NCI-H1092 treated with DMSO at 0.1 percent for 48 hours (cell line): ENCODE measurements at regions not wholly inside any gene's neighbourhood (a gene's known extent, or its start where the extent isn't known, plus 50 kb on each side); places are given as distances from the start of the nearest gene placed in this dataset.

ENCODE experiments used
- DNase-seq: peaks from one replicate; lab custom pipeline; 2025; lab: John Stamatoyannopoulos, UW

DNA sequence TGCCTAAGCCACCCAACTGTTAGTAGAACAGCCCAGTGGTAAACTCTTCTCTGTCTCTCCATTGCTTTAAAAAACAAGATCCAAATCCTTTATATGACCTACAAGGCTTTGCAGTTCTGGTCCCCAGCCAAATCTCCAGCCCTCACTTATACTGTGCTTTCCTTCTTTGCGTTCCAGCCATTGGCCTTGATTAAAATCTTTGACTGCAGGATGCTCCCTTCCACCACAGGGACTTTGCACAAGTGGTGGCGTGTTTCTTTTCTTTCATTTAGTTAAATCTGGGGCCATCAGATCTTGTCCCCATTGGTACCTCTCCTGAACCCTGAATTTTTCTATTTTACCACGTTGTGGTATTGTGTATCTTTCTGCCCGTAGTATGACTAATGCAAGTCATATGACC lies 183.7 kb downstream of the VRK1 start:
- no peak for DNase-seq

- DNase-seq, result no peak
Measured at GRCh38 chr14:96986256-96987085, 189.3 kb downstream of the VRK1 start.

DNA sequence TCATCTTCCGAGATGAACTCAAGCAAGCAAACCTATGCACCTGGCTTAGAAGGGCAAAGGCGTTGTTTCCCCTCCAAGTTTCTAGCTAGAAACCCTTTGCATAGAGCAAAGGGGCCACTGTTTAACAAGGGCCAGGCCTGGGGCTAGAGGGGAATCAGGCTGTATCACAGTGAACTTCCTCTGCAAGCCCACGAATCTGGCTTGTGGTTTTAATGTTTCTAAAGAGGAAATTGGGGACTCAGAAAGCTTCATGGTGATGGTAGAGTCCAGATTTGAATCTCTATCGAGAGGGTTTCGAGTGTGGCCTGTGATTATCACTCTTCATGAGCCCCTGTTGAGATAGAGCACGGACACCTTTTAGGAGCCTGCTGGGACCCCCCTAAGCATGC lies 189.9 kb downstream of the VRK1 start:
- no peak for DNase-seq

GRCh38 chr14:96987771-96988170 lies 190.6 kb downstream of the VRK1 start:
- DNase-seq, result no peak

DNA sequence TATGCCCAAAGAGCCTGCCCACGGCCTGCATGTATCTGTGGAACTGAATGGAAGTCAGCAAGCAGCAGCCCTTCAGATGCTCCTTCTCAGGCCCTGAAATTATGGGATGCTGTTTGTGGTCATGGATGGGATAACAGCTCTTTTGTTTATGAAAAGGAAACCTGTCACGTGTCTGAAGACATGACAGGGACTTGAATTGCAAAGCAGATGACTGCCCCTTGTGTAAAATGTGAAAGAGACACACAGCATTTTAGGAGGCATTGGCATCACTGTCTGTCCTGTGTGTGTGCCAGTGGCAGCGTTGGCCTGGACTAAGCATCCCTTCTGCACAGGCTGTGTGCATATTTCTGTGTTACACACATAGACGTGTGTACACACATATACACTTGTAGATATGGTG lies 192.1 kb downstream of the VRK1 start:
- no peak for DNase-seq

- no peak for DNase-seq
Measured at GRCh38 chr14:96991226-96991625, 194.0 kb downstream of the VRK1 start.

DNA sequence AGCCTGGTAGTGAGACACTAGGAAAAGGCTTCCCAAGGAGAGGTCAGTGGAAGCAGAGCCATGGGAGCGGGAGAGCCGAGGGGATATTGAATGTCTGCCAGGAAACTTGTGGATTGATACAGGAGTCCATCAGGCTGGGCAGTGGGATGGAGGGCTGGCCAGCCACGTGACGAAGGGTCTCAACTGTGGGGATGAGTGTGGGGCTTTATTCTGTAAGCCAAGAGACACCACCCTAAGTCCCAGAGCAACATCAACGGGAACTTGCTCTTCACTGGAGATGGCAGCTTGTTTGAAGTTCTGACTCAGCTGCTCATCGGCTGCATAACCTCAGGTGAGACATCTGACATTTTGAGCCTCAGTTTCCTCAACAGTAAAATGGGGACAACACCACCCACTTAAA lies 197.8 kb downstream of the VRK1 start:
- no peak for DNase-seq

DNA sequence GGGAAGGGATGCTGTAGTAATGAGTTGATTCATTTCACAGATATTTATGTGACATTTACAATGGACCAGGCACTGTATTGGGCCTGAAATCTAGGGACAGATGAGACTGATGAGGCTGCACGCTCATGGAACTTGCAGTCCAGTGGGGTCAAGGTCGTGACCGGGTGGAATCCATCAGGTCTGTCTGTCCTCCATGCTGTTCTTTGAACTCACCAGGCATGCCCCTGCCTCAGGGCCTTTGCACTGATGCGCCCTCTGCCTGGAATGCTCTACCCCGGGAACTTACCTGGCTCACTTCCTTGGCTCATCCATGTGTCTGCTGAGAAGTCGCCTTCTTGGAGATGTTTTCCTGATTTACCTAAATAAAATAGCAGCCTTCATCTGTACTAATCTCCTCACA lies 200.1 kb downstream of the VRK1 start:
- DNase-seq, result no peak

DNA sequence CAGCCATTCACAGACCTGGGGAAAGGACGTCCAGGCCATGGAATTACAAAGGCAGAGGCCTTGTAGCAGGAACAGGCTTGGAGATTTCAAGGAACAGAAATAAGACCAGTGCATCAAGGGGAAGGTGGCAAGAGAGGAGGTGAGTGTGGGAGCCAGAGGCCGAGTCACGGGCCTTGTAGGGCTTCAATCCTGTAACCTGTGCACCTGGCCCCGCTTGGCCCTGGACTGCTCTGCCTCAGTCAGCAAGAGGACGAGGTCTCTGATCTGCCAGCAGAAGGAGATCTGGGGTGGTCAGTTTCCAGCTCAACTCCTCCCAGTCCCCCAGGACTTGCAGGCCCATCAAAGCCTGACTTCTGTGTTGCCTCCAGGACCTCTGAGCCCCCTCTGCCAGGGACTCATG lies 200.8 kb downstream of the VRK1 start:
- DNase-seq, result no peak

DNA sequence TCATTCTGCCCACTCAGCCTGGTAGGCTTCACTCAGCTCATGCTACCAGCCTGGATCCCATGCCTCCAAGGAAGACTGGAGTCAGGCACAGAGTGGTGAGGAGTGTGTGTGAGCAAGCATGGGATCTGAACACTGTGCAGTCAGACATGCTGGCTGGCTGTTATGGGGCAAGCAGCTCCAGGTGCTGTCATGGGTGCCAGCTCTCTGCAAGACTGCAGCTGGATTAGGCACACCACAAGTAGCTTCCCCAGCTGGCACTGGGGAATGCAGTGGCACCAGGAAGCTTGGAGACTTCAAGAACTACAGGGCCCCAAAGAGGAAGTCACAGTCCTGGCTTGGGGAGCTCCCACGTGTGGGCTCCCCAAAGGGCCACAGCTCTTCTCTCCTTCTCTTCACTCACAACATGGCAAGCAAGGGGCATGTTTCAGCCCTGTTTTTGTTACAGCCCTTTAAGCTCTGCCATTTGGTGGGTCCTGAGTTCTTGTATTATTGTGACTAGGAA lies 202.5 kb downstream of the VRK1 start:
- no peak for DNase-seq

DNA sequence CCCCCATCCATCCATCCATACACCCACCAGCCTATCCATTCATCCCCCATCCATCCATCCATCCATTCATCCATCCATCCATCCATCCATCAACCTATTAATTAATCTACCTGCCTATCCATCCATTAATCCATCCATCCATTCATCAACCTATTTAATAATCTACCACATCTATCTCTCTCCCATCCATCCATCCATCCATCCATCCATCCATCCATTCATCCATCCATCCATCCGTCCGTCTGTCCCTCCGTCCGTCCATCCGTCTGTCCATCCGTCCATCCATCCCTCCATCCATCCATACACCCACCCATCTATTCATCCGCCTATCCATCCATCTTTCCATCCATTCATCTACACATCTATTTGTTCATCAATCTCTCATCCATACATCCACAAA lies 205.3 kb downstream of the VRK1 start:
- no peak for DNase-seq

GRCh38 chr14:97005934-97006333 lies 208.8 kb downstream of the VRK1 start:
- DNase-seq, result no peak

DNA sequence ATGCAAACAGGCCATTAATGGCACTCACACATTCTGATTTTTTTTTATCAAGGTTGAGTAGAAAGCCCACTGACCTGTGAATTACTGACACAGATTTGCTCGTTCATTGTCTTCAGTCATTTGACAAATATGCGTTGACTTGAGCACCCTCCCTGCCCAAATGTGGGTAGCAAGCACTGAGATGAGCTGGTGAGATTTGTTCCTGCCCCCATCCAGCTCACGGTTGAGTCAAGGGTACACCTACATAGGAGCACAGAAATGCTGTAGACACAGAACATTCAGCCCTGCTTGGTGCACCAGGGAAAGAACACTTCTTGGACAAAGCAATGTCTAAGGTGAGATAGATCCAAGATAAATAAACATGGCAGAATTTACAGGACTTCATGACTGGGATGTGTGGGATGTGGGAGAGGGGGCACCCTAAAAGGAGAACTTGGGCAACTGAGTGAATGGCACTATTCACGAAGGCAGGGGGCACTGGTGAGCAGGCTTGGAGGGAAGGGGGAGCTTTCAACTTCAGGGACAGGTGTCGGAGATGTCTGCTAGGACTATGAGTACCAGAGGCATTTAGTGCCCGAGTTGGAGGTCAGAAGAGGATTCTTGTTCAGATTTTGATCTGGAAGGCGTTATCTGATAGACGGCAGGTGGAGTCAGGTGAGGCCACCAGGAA lies 213.4 kb downstream of the VRK1 start:
- DNase-seq, result no peak

- no peak for DNase-seq
Measured at GRCh38 chr14:97013878-97014277, 216.7 kb downstream of the VRK1 start.

GRCh38 chr14:97021001-97021400 lies 223.8 kb downstream of the VRK1 start:
- DNase-seq, result no peak

DNA sequence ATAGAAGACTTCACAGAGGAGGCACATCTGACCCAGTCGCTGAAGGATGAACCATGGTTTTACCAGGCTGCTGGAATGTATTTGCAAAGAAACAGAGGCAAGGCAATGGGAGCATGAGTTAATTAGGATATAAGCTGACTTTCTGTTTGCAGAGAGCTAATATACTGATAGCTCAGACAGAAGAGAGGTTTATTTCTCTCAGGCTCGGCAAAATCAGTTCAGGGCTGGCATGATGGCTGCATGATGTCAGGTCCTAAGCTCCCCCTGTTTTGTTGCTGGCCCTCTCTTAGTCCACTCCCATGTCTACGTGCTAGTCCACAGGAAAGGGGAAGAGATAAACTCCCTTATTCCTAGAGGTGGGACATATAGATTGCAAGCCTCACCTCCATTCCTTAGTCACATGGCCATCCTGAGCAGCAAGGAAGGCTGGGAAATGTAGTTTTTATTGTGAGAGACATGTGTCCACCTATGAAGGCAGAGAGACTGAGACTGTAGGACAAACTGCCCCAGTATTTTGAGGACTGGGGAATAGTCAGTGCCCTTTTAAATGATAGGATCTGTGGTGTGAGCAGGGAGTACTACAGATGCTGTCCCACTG lies 224.5 kb downstream of the VRK1 start:
- no peak for DNase-seq

GRCh38 chr14:97022741-97023140 lies 225.6 kb downstream of the VRK1 start:
- DNase-seq, result no peak

GRCh38 chr14:97023871-97024270 lies 226.7 kb downstream of the VRK1 start:
- DNase-seq, result no peak

GRCh38 chr14:97024300-97024699 lies 227.1 kb downstream of the VRK1 start:
- DNase-seq, result no peak

DNA sequence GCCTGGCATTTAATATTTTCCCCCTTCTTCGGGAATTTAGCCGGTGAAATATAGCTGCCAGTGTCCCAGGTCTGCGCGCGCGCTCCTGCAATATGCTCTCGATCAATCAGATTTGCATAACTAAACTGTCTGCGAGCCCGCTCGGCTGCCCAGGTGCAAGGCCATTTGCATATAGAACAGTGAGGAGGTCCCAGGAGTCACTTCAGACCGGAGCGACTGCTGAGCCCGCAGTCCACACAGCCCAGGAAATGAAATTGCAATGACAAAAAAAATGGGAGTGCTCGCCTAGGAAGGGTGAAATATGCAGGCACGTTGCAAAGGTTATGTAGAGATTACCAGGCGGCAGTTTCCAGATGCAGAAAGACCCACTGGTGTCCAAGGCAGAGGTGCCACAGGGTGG lies 228.5 kb downstream of the VRK1 start:
- DNase-seq, result no peak

- no peak for DNase-seq
Measured at GRCh38 chr14:97027256-97027999, 230.2 kb downstream of the VRK1 start.

DNA sequence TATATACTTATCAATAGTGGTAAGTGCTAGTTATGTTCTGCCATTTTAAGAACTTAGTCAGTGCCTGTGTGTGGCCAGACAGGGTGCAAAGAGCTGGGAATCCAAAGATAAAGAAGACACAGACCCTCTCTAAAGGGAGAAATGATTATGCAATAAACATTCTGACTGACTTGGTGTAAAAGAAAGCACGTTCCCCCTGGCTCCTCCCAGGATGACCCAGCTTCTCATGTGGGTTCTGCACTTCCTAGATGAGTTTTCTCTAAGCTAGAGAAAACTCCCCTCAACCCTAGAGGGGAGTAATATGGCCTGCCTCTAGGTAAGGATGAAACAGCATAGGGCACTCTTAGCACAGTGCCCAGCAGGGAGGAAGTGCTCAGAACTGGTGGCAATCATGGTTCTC lies 231.2 kb downstream of the VRK1 start:
- DNase-seq, result no peak
